Chondrocyte (in vitro differentiated cells): ENCODE measurements at regions not wholly inside any gene's neighbourhood (a gene's known extent, or its start where the extent isn't known, plus 50 kb on each side); places are given as distances from the start of the nearest gene placed in this dataset.

Experiments
- DNase-seq: peaks from one replicate; pipeline ENCODE4 v3.0.0; 2021; ENCODE audit warnings: mixed read lengths, low spot score
- H3K27ac Mint-ChIP-seq: one replicate; pipeline ENCODE4 v1.8.0; 2021; ENCODE audit warnings: mild to moderate bottlenecking, moderate library complexity, mixed read lengths; ENCODE audit not compliant: unreplicated experiment
- H3K27me3 Mint-ChIP-seq: 2 replicates; pipeline ENCODE4 v1.8.0; 2021; ENCODE audit warnings: low read depth, mixed read lengths
- H3K36me3 Mint-ChIP-seq: 2 replicates; pipeline ENCODE4 v1.8.0; 2021; ENCODE audit warnings: low read depth, mixed read lengths
- H3K4me1 Mint-ChIP-seq: 2 replicates; pipeline ENCODE4 v1.8.0; 2021; ENCODE audit warnings: low read depth, mild to moderate bottlenecking, mixed read lengths
- H3K4me3 Mint-ChIP-seq: one replicate; pipeline ENCODE4 v1.8.0; 2021; ENCODE audit warnings: mild to moderate bottlenecking, moderate library complexity, mixed read lengths; ENCODE audit not compliant: unreplicated experiment
- H3K9me3 Mint-ChIP-seq: 2 replicates; pipeline ENCODE4 v1.8.0; 2021; ENCODE audit warnings: low read depth, mixed read lengths
- TF ChIP-seq, protein P1 (sequence below): fragments of 200-600 bp; sonication (generic); IDR thresholded peaks from 2 replicates; pipeline ENCODE4 v1.5.0; 2021; ENCODE audit warnings: antibody characterized with exemption, mild to moderate bottlenecking, moderate library complexity

GRCh38 chr7:156143158-156143557, 330.9 kb upstream of the SHH start:
- Mint-ChIP-seq H3K27ac (no peak overlapping the region), H3K9me3 (no peaks in the 10 kb centered on the region), H3K27me3 (peaks cover 4% of the 10 kb centered on the region), H3K4me1 (no peaks in the 10 kb centered on the region), H3K4me3 (no peak overlapping the region), H3K36me3 (no peaks in the 10 kb centered on the region)
- DNase-seq = no peak
- TF ChIP-seq, protein P1, sequence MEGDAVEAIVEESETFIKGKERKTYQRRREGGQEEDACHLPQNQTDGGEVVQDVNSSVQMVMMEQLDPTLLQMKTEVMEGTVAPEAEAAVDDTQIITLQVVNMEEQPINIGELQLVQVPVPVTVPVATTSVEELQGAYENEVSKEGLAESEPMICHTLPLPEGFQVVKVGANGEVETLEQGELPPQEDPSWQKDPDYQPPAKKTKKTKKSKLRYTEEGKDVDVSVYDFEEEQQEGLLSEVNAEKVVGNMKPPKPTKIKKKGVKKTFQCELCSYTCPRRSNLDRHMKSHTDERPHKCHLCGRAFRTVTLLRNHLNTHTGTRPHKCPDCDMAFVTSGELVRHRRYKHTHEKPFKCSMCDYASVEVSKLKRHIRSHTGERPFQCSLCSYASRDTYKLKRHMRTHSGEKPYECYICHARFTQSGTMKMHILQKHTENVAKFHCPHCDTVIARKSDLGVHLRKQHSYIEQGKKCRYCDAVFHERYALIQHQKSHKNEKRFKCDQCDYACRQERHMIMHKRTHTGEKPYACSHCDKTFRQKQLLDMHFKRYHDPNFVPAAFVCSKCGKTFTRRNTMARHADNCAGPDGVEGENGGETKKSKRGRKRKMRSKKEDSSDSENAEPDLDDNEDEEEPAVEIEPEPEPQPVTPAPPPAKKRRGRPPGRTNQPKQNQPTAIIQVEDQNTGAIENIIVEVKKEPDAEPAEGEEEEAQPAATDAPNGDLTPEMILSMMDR = no peak

DNA sequence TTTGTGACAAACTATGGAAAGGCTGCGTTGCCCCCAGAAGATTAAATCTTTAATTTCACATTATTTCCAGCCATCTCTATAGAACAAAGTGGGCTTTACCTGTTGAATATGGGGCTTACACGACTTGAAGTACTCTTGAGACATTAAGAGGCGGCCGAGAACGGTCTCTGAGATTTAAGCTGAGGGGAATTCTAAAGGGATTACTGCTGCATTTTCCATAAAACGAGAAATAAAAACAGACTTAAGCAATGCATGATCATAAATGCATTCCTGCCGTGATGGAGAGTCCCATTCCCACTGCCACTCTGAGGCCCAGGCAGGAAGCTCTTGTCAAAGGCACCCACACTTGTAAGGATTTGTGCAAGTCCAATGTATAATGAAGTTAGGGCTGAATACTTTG, 329.7 kb upstream of the SHH start:
- no peak overlapping the region for H3K27ac Mint-ChIP-seq

GRCh38 chr7:156140896-156141295, 328.6 kb upstream of the SHH start:
- peaks cover 3% of the 10 kb centered on the region for H3K27me3 Mint-ChIP-seq
- TF ChIP-seq, protein P1 = no peak
- H3K4me3 Mint-ChIP-seq = no peak overlapping the region
- no peaks in the 10 kb centered on the region for H3K9me3 Mint-ChIP-seq
- no peaks in the 10 kb centered on the region for H3K4me1 Mint-ChIP-seq
- no peak for DNase-seq
- H3K36me3 Mint-ChIP-seq = no peaks in the 10 kb centered on the region
- no peak overlapping the region for H3K27ac Mint-ChIP-seq

More for the DNA sequence above, 329.7 kb upstream of the SHH start:
- TF ChIP-seq, protein P1 = no peak
- Mint-ChIP-seq H3K36me3 (no peaks in the 10 kb centered on the region), H3K4me1 (no peaks in the 10 kb centered on the region), H3K9me3 (no peaks in the 10 kb centered on the region), H3K4me3 (no peak overlapping the region), H3K27me3 (peaks cover 6% of the 10 kb centered on the region)
- no peak for DNase-seq

GRCh38 chr7:156140447-156140846, 328.2 kb upstream of the SHH start:
- no peak overlapping the region for H3K4me3 Mint-ChIP-seq
- H3K36me3 Mint-ChIP-seq = no peaks in the 10 kb centered on the region
- H3K27me3 Mint-ChIP-seq = peaks cover 1% of the 10 kb centered on the region
- TF ChIP-seq, protein P1 = no peak
- H3K4me1 Mint-ChIP-seq = no peaks in the 10 kb centered on the region
- no peaks in the 10 kb centered on the region for H3K9me3 Mint-ChIP-seq
- DNase-seq = no peak
- H3K27ac Mint-ChIP-seq = no peak overlapping the region

DNA sequence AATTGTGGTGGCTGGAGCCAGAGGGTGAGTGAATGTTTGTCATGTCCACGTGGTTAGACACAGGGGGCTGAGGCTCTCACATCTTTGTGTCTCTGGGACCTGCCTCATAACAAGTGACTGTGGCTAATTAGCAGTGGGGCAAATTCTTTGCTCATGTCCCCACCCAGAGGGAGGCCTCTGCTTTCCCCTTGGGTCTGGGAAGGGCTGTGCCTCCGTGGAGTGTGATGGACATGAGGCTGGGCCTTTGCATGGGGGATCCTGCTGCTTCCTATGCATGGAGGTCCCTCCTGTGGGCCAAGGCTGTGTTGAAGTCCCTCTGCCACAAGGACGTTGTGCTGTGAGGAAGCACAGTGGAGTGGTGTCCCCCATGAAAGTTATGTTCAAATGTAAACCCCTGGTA, 327.4 kb upstream of the SHH start:
- no peak overlapping the region for H3K4me3 Mint-ChIP-seq
- no peaks in the 10 kb centered on the region for H3K9me3 Mint-ChIP-seq
- H3K27ac Mint-ChIP-seq = no peak overlapping the region
- H3K27me3 Mint-ChIP-seq = peaks cover 1% of the 10 kb centered on the region
- TF ChIP-seq, protein P1 = no peak
- DNase-seq = no peak
- H3K4me1 Mint-ChIP-seq = no peaks in the 10 kb centered on the region
- H3K36me3 Mint-ChIP-seq = no peaks in the 10 kb centered on the region
